COLO668 (cell line): ENCODE measurements at regions not wholly inside any gene's neighbourhood (a gene's known extent, or its start where the extent isn't known, plus 50 kb on each side); places are given as distances from the start of the nearest gene placed in this dataset.
"Not testable (repeated sequence)": the region's sequence is repeated elsewhere in the genome, so short reads cannot be mapped to it uniquely, and the experiment has no call there.

ENCODE experiments used
- DNase-seq: peaks from one replicate; lab custom pipeline; 2025; ENCODE audit not compliant: unreplicated experiment; lab: John Stamatoyannopoulos, UW

GRCh38 chr20:50439539-50440453 is 70.4 kb upstream of the PTPN1 start:
- DNase-seq, result no peak

GRCh38 chr20:50442512-50442911 is 67.7 kb upstream of the PTPN1 start:
- DNase-seq, result no peak

- DNase-seq, result no peak
Observed at GRCh38 chr20:50445354-50446151, 64.6 kb upstream of the PTPN1 start.

- DNase-seq, result no peak
Observed at GRCh38 chr20:50446351-50447101, 63.7 kb upstream of the PTPN1 start.

GRCh38 chr20:50447102-50447804 is 62.9 kb upstream of the PTPN1 start:
- DNase-seq, result no peak

- no peak for DNase-seq
Observed at GRCh38 chr20:50447817-50448216, 62.4 kb upstream of the PTPN1 start.

- not testable (repeated sequence) for DNase-seq
Observed at GRCh38 chr20:50448625-50449403, 61.4 kb upstream of the PTPN1 start.

GRCh38 chr20:50449738-50450492 is 60.3 kb upstream of the PTPN1 start:
- DNase-seq, result no peak

- no peak for DNase-seq
Observed at GRCh38 chr20:50450493-50450826, 59.7 kb upstream of the PTPN1 start.

GRCh38 chr20:50450881-50451752 is 59.1 kb upstream of the PTPN1 start:
- no peak for DNase-seq

GRCh38 chr20:50451792-50452425 is 58.3 kb upstream of the PTPN1 start:
- not testable (repeated sequence) for DNase-seq

GRCh38 chr20:50453533-50454244 is 56.5 kb upstream of the PTPN1 start:
- DNase-seq, result no peak

GRCh38 chr20:50455245-50455644 is 54.9 kb upstream of the PTPN1 start:
- not testable (repeated sequence) for DNase-seq

GRCh38 chr20:50455656-50456451 is 54.3 kb upstream of the PTPN1 start:
- DNase-seq, result no peak

- peak; percentile 13 for DNase-seq
Observed at GRCh38 chr20:50456452-50457324, 53.5 kb upstream of the PTPN1 start.
